GM12874 (cell line): ENCODE measurements at regions not wholly inside any gene's neighbourhood (a gene's known extent, or its start where the extent isn't known, plus 50 kb on each side); places are given as distances from the start of the nearest gene placed in this dataset.

ENCODE experiments used
- CTCF ChIP-seq: IDR thresholded peaks from 2 replicates; pipeline ENCODE4 v1.5.1; 2011; ENCODE audit warnings: low read depth, mild to moderate bottlenecking, control low read depth, low read length, moderate library complexity; ENCODE audit not compliant: insufficient read depth

DNA sequence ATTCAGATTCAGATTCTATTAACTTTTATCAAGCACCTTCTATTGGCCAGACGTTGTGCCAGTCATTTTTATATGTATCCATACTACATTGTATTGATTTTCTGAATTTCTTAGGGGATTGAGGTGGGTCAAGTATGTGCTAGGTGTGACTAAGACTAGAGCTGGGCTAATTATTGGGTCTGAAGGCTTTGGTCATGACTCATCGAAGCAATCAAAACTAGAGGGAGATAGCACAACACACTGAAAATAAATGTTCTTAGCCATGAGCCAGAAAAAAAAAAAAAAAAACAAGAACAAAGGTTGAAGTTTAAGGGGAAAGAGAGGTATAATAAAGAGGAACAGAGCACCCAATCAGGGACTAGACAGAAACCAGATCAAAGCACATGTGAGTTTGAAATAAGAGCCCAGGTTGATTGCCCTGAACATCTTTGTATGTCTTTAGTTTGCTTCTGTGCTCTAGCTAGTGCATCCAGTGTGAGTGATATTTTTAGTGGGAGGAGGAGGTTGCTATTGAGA lies 171.6 kb upstream of the FOXP2 start:
- no peak for TF ChIP-seq CTCF

GRCh38 chr7:114229246-114229645 lies 185.4 kb upstream of the FOXP2 start:
- no peak for TF ChIP-seq CTCF

DNA sequence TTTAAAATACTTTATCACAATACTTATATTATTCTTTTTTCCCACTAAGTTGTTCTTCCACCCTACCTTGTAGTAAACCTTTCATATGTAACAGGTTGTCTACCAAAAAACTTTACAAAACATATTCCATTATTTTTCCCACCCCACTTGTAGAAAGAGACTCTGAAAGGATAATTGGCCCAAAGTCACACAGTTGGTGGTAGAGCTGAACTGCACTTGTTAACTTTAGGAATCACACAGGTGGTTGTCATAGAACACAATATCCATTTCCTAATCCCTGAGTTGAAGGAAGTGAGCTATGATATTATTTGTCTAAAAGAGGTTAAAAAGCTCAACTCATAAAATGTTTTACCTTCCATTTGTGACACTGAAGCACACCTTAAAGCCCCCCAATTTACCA lies 188.8 kb upstream of the FOXP2 start:
- no peak for TF ChIP-seq CTCF

- no peak for TF ChIP-seq CTCF
Measured at GRCh38 chr7:114218283-114218682, 196.3 kb upstream of the FOXP2 start.

DNA sequence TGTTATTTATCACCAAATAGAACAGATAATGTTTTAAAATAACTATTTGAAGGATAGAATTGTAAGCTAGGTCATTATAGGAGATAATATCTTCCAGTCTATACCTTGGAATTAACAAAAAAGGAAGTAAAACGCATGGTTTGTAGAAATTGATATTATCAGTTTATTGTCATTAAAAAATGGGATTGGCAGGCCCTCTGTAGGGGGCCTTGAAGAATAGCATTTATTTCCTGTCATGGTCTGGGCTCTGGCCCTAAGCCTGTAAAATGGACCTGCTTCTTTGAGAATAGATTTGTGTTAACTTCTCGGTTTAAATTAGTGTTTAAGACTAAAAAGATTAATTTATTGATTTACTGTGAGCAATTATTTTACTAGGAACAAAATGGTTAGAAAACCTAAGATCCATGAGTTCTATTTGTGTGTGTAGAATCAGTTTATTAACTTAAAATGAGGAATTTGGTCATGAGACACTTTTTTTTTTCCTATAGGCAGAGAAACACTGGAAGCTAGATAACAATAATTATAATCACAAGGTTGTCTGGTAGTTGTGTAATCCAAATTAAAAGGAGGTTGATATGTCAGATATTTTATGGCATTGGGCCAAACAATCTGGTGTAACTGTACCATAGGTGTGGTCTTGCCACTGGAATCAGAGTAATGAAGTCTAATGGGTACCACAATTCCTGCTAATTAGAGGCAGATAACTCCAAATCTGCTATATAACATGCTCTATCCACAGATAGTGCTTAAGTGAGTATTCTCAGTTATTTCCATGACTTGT lies 197.4 kb upstream of the FOXP2 start:
- no peak for TF ChIP-seq CTCF

DNA sequence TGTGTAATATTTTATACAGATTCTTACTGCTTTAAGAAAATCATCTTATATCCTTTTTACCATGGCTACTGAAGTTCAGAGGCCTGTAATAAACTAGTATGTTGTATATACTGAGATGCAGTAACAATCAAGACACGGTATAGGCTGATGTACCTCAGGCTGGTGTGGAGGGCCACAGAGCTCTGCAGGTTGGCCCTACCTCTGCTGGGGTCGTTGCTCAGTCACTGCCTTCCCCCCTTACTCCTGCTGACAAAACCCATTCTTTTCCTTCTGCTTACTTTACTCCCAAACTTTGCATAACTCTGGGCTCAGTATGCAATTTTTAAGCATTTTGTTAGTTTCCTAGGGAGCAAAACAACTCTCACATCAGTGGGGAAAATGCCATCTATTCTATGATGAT lies 200.1 kb upstream of the FOXP2 start:
- TF ChIP-seq CTCF = no peak

DNA sequence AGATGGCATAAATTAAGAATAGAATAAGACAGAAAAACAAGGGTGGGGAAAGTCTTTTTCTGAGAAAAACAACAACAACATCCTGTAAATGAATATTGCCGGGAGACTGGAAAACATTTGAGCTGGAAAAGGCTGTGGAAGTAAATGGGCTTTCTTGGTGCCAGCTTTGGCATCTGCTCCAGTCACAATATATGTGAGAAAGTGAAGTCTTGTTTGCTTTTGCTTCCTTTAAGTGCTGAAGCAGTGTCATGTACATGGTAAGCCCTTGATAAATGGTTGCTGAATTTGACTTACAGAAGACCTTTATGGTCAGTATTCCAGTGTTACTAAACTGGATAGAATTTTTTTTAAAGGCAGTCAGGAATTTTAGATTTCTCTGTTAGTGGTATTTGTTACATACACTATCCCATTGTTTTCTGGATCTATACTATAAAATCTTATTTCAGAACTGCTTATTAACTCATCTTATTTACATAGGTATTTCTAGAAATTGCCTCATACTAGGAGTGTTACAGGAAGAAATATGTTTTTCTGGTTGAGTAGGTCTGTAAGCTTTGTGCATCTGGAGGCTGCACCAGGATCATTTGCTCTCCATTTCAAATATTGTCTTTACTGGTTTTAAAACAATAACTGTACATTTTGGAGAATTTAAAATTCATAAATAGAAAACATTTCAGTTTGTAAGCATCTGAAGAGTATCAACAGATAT lies 201.7 kb upstream of the FOXP2 start:
- no peak for TF ChIP-seq CTCF
